ENCODE measurements at regions not wholly inside any gene's neighbourhood (a gene's known extent, or its start where the extent isn't known, plus 50 kb on each side); places are given as distances from the start of the nearest gene placed in this dataset.

DNA sequence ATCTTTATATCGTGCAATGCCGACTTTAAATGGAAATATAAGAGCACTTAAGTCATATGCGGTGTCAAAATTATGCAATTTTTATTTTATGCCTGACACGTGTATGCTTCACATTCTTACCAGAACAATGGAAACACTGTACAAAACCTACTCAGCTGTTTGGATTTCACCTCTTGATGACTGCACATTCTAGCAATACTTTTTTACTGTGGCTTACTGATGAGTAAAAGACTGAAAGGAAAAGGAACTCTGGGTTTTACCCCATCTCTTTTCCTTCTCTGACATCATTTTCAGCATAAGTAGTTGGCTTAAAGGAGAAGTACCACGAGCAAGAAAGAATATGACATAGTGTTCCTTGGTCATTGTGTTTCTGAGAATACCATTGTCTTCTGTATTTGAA, 142.8 kb downstream of the POLR2M start:
- DNase-seq (ENCODE audit: low read depth): no peak
- Histone ChIP-seq H3K27me3 (ENCODE audit: control insufficient read depth, insufficient read depth, low read length) (peaks cover 3% of the 10 kb centered on the region), H3K36me3 (ENCODE audit: control insufficient read depth, insufficient read depth, low read length) (no peaks in the 10 kb centered on the region)

DNA sequence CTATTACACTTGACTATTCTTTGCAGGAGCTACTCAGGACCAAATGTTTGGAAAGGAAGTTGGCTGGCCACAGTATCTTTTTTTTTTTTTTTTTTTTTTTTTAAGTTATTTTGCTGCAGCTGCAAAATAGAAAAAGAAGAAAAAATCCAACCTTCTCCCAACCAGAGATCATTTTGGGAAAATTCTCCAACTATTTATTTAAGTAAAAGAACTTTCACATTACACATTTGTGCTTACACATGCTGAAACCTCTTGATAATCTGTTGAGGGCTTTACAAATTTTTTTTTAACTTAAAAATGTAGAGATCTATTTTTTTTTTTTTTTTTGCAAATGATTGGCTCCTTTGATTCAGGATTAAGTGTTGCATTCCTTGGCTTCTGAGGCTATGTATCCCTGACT, 148.0 kb downstream of the POLR2M start:
- Histone ChIP-seq H3K36me3 (ENCODE audit: control insufficient read depth, insufficient read depth, low read length) (no peaks in the 10 kb centered on the region), H3K27me3 (ENCODE audit: control insufficient read depth, insufficient read depth, low read length) (peaks cover 3% of the 10 kb centered on the region), H3K4me3 (ENCODE audit: low read depth, low read length) (no peak overlapping the region)
- TF ChIP-seq, protein P1, sequence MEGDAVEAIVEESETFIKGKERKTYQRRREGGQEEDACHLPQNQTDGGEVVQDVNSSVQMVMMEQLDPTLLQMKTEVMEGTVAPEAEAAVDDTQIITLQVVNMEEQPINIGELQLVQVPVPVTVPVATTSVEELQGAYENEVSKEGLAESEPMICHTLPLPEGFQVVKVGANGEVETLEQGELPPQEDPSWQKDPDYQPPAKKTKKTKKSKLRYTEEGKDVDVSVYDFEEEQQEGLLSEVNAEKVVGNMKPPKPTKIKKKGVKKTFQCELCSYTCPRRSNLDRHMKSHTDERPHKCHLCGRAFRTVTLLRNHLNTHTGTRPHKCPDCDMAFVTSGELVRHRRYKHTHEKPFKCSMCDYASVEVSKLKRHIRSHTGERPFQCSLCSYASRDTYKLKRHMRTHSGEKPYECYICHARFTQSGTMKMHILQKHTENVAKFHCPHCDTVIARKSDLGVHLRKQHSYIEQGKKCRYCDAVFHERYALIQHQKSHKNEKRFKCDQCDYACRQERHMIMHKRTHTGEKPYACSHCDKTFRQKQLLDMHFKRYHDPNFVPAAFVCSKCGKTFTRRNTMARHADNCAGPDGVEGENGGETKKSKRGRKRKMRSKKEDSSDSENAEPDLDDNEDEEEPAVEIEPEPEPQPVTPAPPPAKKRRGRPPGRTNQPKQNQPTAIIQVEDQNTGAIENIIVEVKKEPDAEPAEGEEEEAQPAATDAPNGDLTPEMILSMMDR (IDR thresholded peaks at IDR 0.05; ENCODE audit: insufficient read depth, low read length, poor library complexity, severe bottlenecking): no peak
- no peak for DNase-seq (ENCODE audit: low read depth)

More for the DNA sequence above, 142.8 kb downstream of the POLR2M start:
- no peak overlapping the region for H3K4me3 ChIP-seq (ENCODE audit: low read depth, low read length)
- TF ChIP-seq, protein P1 (IDR thresholded peaks at IDR 0.05; ENCODE audit: insufficient read depth, low read length, poor library complexity, severe bottlenecking): no peak

DNA sequence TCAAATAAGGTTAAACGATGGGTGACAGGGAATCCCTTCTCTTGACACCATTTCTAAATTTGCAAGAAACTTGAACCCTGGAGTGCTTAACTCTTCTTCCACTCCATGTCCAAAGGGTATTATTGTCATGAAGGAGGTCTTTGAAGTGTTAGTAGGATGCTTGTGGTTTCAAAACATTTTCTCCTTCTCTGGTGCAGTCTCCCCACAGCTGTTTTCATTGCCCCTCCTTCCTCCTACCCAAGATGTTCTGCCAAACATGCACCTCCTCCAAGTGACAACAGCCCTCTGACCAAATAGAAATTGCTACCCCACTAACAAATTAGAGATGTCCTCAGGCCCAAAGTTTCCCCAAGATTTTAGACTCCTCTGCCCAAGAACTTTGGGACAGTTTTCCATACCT, 151.4 kb downstream of the POLR2M start:
- Histone ChIP-seq H3K4me3 (ENCODE audit: low read depth, low read length) (no peak overlapping the region), H3K27me3 (ENCODE audit: control insufficient read depth, insufficient read depth, low read length) (no peaks in the 10 kb centered on the region), H3K36me3 (ENCODE audit: control insufficient read depth, insufficient read depth, low read length) (no peaks in the 10 kb centered on the region)
- DNase-seq (ENCODE audit: low read depth): no peak
- TF ChIP-seq, protein P1 (IDR thresholded peaks at IDR 0.05; ENCODE audit: insufficient read depth, low read length, poor library complexity, severe bottlenecking): no peak

DNA sequence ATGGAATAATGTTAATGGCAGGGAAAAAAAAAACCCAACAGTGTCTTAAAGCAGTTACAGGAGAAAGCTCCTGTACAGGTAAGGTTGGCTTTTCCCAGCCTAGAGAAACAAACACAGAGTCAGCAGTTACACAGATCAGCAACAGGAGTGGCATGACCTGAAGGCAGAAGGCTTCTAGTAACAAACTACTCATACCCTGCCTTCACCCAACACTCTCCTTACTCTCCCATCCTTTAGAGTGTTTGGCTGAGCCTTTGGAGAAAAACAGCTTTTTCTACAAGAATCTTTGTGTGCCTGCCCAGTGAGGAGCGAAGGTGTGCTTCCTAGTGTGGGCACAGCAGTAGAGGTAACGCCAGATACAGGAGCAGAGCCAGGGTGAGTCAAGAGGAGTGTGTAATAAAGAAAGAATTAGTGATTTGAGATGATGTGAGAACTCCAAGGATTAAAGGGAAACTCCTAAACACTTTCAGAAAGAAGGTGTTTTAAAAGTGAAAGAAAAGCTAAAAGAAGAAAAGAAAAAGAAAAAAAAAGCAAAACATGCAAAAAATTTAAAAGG, 152.7 kb downstream of the POLR2M start:
- Histone ChIP-seq H3K27me3 (ENCODE audit: control insufficient read depth, insufficient read depth, low read length) (no peaks in the 10 kb centered on the region), H3K36me3 (ENCODE audit: control insufficient read depth, insufficient read depth, low read length) (no peaks in the 10 kb centered on the region), H3K4me3 (ENCODE audit: low read depth, low read length) (no peak overlapping the region)
- DNase-seq (ENCODE audit: low read depth): no peak
- TF ChIP-seq, protein P1 (IDR thresholded peaks at IDR 0.05; ENCODE audit: insufficient read depth, low read length, poor library complexity, severe bottlenecking): no peak

DNA sequence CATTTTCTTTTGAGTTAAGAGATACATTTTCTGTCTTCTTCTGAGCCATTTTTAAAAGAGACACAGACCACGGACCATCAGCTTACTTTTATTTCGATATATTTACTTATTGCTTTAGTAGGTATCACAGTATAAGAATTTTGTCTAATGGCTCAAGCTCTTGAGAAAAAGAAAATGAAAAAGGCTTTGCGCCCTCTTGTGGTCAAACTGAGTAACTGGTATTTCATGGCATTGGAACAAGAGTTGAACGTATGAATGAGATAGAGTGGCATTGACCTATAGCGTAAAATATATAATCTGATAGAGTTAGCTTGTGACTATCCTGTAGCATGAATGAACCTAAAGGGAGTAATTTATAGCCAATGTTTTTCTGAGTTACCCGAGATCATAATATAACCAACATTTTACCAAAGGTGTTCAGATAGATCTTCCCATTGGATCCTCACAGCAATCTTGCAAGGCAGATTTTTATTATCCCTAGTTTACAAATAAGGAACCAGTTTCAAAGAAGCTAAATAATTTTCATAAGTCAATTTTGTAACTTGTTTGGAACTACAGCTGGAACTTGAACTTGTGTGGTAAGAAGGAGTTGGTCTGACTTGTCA, 154.6 kb downstream of the POLR2M start:
- peak; percentile 19 for DNase-seq (ENCODE audit: low read depth)
- TF ChIP-seq, protein P1 (IDR thresholded peaks at IDR 0.05; ENCODE audit: insufficient read depth, low read length, poor library complexity, severe bottlenecking): peak; percentile 67
- H3K36me3 ChIP-seq (ENCODE audit: control insufficient read depth, insufficient read depth, low read length): no peaks in the 10 kb centered on the region
- no peaks in the 10 kb centered on the region for H3K27me3 ChIP-seq (ENCODE audit: control insufficient read depth, insufficient read depth, low read length)
- no peak overlapping the region for H3K4me3 ChIP-seq (ENCODE audit: low read depth, low read length)
